ENCODE measurements at regions not wholly inside any gene's neighbourhood (a gene's known extent, or its start where the extent isn't known, plus 50 kb on each side); places are given as distances from the start of the nearest gene placed in this dataset.
A peak's percentile ranks its signal among the peaks of the same experiment; 100 is the strongest.

- H3K79me1 ChIP-seq (ENCODE audit: low read length): no peaks in the 10 kb centered on the region
- no peak overlapping the region for H3K56ac ChIP-seq (ENCODE audit: low read length)
- WGBS (ENCODE audit: extremely low coverage, insufficient coverage, low lambda C conversion rate): no CpG with 5 or more reads among the region's 1 CpG
Observed at GRCh38 chr4:106698621-106699195, 330.1 kb upstream of the GIMD1 start.

GRCh38 chr4:106695501-106696262 lies 327.1 kb upstream of the GIMD1 start:
- Histone ChIP-seq H4K8ac (ENCODE audit: low read depth, low read length) (no peak overlapping the region), H3K4ac (ENCODE audit: low read depth, low read length) (no peak overlapping the region), H3K4me3 (ENCODE audit: low read length) (no peak overlapping the region), H2BK120ac (ENCODE audit: low read depth, low read length) (no peak overlapping the region), H3K27me3 (ENCODE audit: insufficient read depth, low read length, poor library complexity) (no peaks in the 10 kb centered on the region), H3K23ac (ENCODE audit: low read length) (no peak overlapping the region), H2AK5ac (ENCODE audit: low read length) (no peak overlapping the region), H4K5ac (ENCODE audit: low read length) (no peak overlapping the region), H2BK15ac (replicated peaks; ENCODE audit: low read depth) (no peak overlapping the region), H3K4me1 (ENCODE audit: control insufficient read depth, low read depth, low read length) (no peaks in the 10 kb centered on the region), H3K9ac (ENCODE audit: low read length) (no peak overlapping the region), H3K4me2 (ENCODE audit: low read length) (no peak overlapping the region), H2BK5ac (ENCODE audit: low read length) (no peak overlapping the region), H3K36me3 (ENCODE audit: control insufficient read depth, insufficient read depth, low read length) (no peaks in the 10 kb centered on the region), H3K27ac (ENCODE audit: low read depth, low read length) (no peak overlapping the region), H3K18ac (ENCODE audit: low read length) (no peak overlapping the region), H3K79me2 (ENCODE audit: control insufficient read depth, insufficient read depth, low read length) (no peaks in the 10 kb centered on the region), H3K56ac (ENCODE audit: low read length) (no peak overlapping the region), H3K79me1 (ENCODE audit: low read length) (no peaks in the 10 kb centered on the region)
- WGBS (ENCODE audit: extremely low coverage, insufficient coverage, low lambda C conversion rate): no CpG with 5 or more reads among the region's 4 CpGs
- no peak for DNase-seq

More at GRCh38 chr4:106698621-106699195, 330.1 kb upstream of the GIMD1 start:
- Histone ChIP-seq H4K8ac (ENCODE audit: low read depth, low read length) (no peak overlapping the region), H4K5ac (ENCODE audit: low read length) (no peak overlapping the region), H3K36me3 (ENCODE audit: control insufficient read depth, insufficient read depth, low read length) (no peaks in the 10 kb centered on the region), H3K4me1 (ENCODE audit: control insufficient read depth, low read depth, low read length) (no peaks in the 10 kb centered on the region), H2BK5ac (ENCODE audit: low read length) (no peak overlapping the region), H3K27ac (ENCODE audit: low read depth, low read length) (no peak overlapping the region), H2AK5ac (ENCODE audit: low read length) (no peak overlapping the region), H2BK15ac (replicated peaks; ENCODE audit: low read depth) (no peak overlapping the region), H3K27me3 (ENCODE audit: insufficient read depth, low read length, poor library complexity) (no peaks in the 10 kb centered on the region), H3K4ac (ENCODE audit: low read depth, low read length) (no peak overlapping the region), H3K9ac (ENCODE audit: low read length) (no peak overlapping the region), H2BK120ac (ENCODE audit: low read depth, low read length) (no peak overlapping the region), H3K79me2 (ENCODE audit: control insufficient read depth, insufficient read depth, low read length) (no peaks in the 10 kb centered on the region), H3K23ac (ENCODE audit: low read length) (no peak overlapping the region), H3K18ac (ENCODE audit: low read length) (no peak overlapping the region), H3K4me3 (ENCODE audit: low read length) (no peak overlapping the region), H3K4me2 (ENCODE audit: low read length) (no peak overlapping the region)
- DNase-seq: no peak

GRCh38 chr4:106694232-106694631 lies 325.7 kb upstream of the GIMD1 start:
- Histone ChIP-seq H2BK15ac (replicated peaks; ENCODE audit: low read depth) (no peak overlapping the region), H3K79me2 (ENCODE audit: control insufficient read depth, insufficient read depth, low read length) (no peaks in the 10 kb centered on the region), H3K4me1 (ENCODE audit: control insufficient read depth, low read depth, low read length) (no peaks in the 10 kb centered on the region), H3K18ac (ENCODE audit: low read length) (no peak overlapping the region), H2BK120ac (ENCODE audit: low read depth, low read length) (no peak overlapping the region), H3K79me1 (ENCODE audit: low read length) (no peaks in the 10 kb centered on the region), H3K27me3 (ENCODE audit: insufficient read depth, low read length, poor library complexity) (no peaks in the 10 kb centered on the region), H3K4me3 (ENCODE audit: low read length) (no peak overlapping the region), H4K8ac (ENCODE audit: low read depth, low read length) (no peak overlapping the region), H3K9ac (ENCODE audit: low read length) (no peak overlapping the region), H2AK5ac (ENCODE audit: low read length) (no peak overlapping the region), H3K56ac (ENCODE audit: low read length) (no peak overlapping the region), H4K5ac (ENCODE audit: low read length) (no peak overlapping the region), H3K23ac (ENCODE audit: low read length) (no peak overlapping the region), H3K4me2 (ENCODE audit: low read length) (no peak overlapping the region), H3K36me3 (ENCODE audit: control insufficient read depth, insufficient read depth, low read length) (no peaks in the 10 kb centered on the region), H3K4ac (ENCODE audit: low read depth, low read length) (no peak overlapping the region), H3K27ac (ENCODE audit: low read depth, low read length) (no peak overlapping the region), H2BK5ac (ENCODE audit: low read length) (no peak overlapping the region)
- whole genome bisulfite sequencing (ENCODE audit: extremely low coverage, insufficient coverage, low lambda C conversion rate): no CpG with 5 or more reads among the region's 2 CpGs
- DNase-seq: no peak

GRCh38 chr4:106691749-106692148 lies 323.2 kb upstream of the GIMD1 start:
- no peaks in the 10 kb centered on the region for H3K79me2 ChIP-seq (ENCODE audit: control insufficient read depth, insufficient read depth, low read length)
- H3K9ac ChIP-seq (ENCODE audit: low read length): no peak overlapping the region
- H2AK5ac ChIP-seq (ENCODE audit: low read length): no peak overlapping the region
- H2BK5ac ChIP-seq (ENCODE audit: low read length): no peak overlapping the region
- no CpG with 5 or more reads among the region's 2 CpGs for WGBS (ENCODE audit: extremely low coverage, insufficient coverage, low lambda C conversion rate)
- no peak overlapping the region for H2BK15ac ChIP-seq (replicated peaks; ENCODE audit: low read depth)
- no peak overlapping the region for H3K4me2 ChIP-seq (ENCODE audit: low read length)
- no peaks in the 10 kb centered on the region for H3K27me3 ChIP-seq (ENCODE audit: insufficient read depth, low read length, poor library complexity)
- no peak overlapping the region for H4K5ac ChIP-seq (ENCODE audit: low read length)
- H3K79me1 ChIP-seq (ENCODE audit: low read length): no peaks in the 10 kb centered on the region
- H3K36me3 ChIP-seq (ENCODE audit: control insufficient read depth, insufficient read depth, low read length): no peaks in the 10 kb centered on the region
- H4K8ac ChIP-seq (ENCODE audit: low read depth, low read length): no peak overlapping the region
- H3K18ac ChIP-seq (ENCODE audit: low read length): no peak overlapping the region
- H3K23ac ChIP-seq (ENCODE audit: low read length): no peak overlapping the region
- peak; percentile 25 for DNase-seq
- H3K56ac ChIP-seq (ENCODE audit: low read length): no peak overlapping the region
- H3K4me3 ChIP-seq (ENCODE audit: low read length): no peak overlapping the region
- no peaks in the 10 kb centered on the region for H3K4me1 ChIP-seq (ENCODE audit: control insufficient read depth, low read depth, low read length)
- no peak overlapping the region for H2BK120ac ChIP-seq (ENCODE audit: low read depth, low read length)
- no peak overlapping the region for H3K27ac ChIP-seq (ENCODE audit: low read depth, low read length)
- H3K4ac ChIP-seq (ENCODE audit: low read depth, low read length): no peak overlapping the region

- Histone ChIP-seq H3K27ac (ENCODE audit: low read depth, low read length) (no peak overlapping the region), H2BK5ac (ENCODE audit: low read length) (no peak overlapping the region), H4K8ac (ENCODE audit: low read depth, low read length) (no peak overlapping the region), H3K36me3 (ENCODE audit: control insufficient read depth, insufficient read depth, low read length) (no peaks in the 10 kb centered on the region), H3K4ac (ENCODE audit: low read depth, low read length) (no peak overlapping the region), H3K4me2 (ENCODE audit: low read length) (no peak overlapping the region), H3K9ac (ENCODE audit: low read length) (no peak overlapping the region), H3K79me1 (ENCODE audit: low read length) (no peaks in the 10 kb centered on the region), H3K79me2 (ENCODE audit: control insufficient read depth, insufficient read depth, low read length) (no peaks in the 10 kb centered on the region), H2BK15ac (replicated peaks; ENCODE audit: low read depth) (no peak overlapping the region), H3K4me3 (ENCODE audit: low read length) (no peak overlapping the region), H3K27me3 (ENCODE audit: insufficient read depth, low read length, poor library complexity) (no peaks in the 10 kb centered on the region), H3K4me1 (ENCODE audit: control insufficient read depth, low read depth, low read length) (no peaks in the 10 kb centered on the region), H3K56ac (ENCODE audit: low read length) (no peak overlapping the region), H2AK5ac (ENCODE audit: low read length) (no peak overlapping the region), H4K5ac (ENCODE audit: low read length) (no peak overlapping the region), H3K23ac (ENCODE audit: low read length) (no peak overlapping the region), H3K18ac (ENCODE audit: low read length) (no peak overlapping the region), H2BK120ac (ENCODE audit: low read depth, low read length) (no peak overlapping the region)
- no CpG with 5 or more reads among the region's 4 CpGs for WGBS (ENCODE audit: extremely low coverage, insufficient coverage, low lambda C conversion rate)
- peak; percentile 11 for DNase-seq
Observed at GRCh38 chr4:106690487-106690886, 321.9 kb upstream of the GIMD1 start.

GRCh38 chr4:106687026-106687425 lies 318.4 kb upstream of the GIMD1 start:
- no peak overlapping the region for H3K4me2 ChIP-seq (ENCODE audit: low read length)
- no peak overlapping the region for H4K8ac ChIP-seq (ENCODE audit: low read depth, low read length)
- no peaks in the 10 kb centered on the region for H3K79me1 ChIP-seq (ENCODE audit: low read length)
- H3K27ac ChIP-seq (ENCODE audit: low read depth, low read length): no peak overlapping the region
- H3K56ac ChIP-seq (ENCODE audit: low read length): no peak overlapping the region
- no peak overlapping the region for H3K9ac ChIP-seq (ENCODE audit: low read length)
- no peak overlapping the region for H2BK15ac ChIP-seq (replicated peaks; ENCODE audit: low read depth)
- no peaks in the 10 kb centered on the region for H3K36me3 ChIP-seq (ENCODE audit: control insufficient read depth, insufficient read depth, low read length)
- H3K4me1 ChIP-seq (ENCODE audit: control insufficient read depth, low read depth, low read length): no peaks in the 10 kb centered on the region
- no peak for DNase-seq
- no peak overlapping the region for H3K18ac ChIP-seq (ENCODE audit: low read length)
- H3K4ac ChIP-seq (ENCODE audit: low read depth, low read length): no peak overlapping the region
- no peak overlapping the region for H2BK120ac ChIP-seq (ENCODE audit: low read depth, low read length)
- no peak overlapping the region for H3K4me3 ChIP-seq (ENCODE audit: low read length)
- H3K23ac ChIP-seq (ENCODE audit: low read length): no peak overlapping the region
- no peaks in the 10 kb centered on the region for H3K27me3 ChIP-seq (ENCODE audit: insufficient read depth, low read length, poor library complexity)
- no peak overlapping the region for H4K5ac ChIP-seq (ENCODE audit: low read length)
- no peak overlapping the region for H2AK5ac ChIP-seq (ENCODE audit: low read length)
- no peaks in the 10 kb centered on the region for H3K79me2 ChIP-seq (ENCODE audit: control insufficient read depth, insufficient read depth, low read length)
- H2BK5ac ChIP-seq (ENCODE audit: low read length): no peak overlapping the region

Data from mesendoderm (in vitro differentiated cells).